NCI-H2081 (cell line): ENCODE measurements at regions not wholly inside any gene's neighbourhood (a gene's known extent, or its start where the extent isn't known, plus 50 kb on each side); places are given as distances from the start of the nearest gene placed in this dataset.
A peak's percentile ranks its signal among the peaks of the same experiment; 100 is the strongest.
"Not testable (repeated sequence)": the region's sequence is repeated elsewhere in the genome, so short reads cannot be mapped to it uniquely, and the experiment has no call there.

Source experiments
- DNase-seq, 2 experiments: peaks; one replicate each; lab custom pipeline; 2025; lab: John Stamatoyannopoulos, UW

DNA sequence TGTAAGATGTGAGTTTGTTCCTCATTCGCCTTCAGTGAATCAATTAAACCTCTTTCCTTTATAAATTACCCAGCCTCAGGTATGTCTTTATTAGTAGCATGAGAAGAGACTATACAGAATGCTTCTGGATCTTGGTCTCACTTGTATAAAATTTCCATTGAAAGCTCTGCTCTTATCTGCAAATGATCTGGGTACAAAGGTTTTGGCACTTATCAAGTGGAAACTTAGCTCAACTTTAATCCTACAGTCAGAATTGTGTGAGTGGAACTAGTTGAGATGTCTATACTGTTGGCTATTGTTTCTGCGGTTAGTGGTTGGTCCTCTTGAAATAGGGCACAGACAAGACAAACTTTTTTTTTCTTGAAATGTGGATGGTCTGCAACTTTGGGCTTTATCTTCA lies 71.2 kb upstream of the CHORDC1 start:
- DNase-seq, result no peak

DNA sequence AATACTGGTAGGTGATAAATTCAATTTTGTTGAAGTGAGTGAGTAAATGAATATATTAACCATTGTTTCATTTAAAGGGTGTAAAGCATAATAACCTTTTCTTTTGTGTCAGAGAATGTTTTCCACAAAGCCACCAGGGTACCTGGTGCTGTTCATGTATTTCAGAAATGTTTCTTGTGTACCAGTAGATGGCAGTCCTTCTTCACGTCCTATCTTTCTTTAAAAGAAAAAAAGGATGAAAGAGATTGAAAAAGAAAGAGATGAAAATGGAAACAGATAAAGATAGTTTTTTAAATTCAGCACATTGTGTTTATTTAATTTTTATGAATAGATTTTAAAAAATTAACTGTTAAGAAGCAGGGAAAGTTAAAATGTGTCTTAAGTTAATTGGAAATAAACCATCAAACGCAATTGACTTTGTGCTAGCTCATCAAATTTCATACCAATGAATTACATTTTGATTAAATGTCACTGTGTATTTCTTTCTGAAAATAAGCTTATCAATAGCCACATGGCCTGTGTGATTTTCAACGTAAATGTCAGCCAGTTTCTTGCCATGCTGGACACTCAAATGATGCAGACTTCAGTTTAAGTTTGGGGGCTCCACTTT lies 65.5 kb upstream of the CHORDC1 start:
- DNase-seq, result peak; percentile 25 to 32

DNA sequence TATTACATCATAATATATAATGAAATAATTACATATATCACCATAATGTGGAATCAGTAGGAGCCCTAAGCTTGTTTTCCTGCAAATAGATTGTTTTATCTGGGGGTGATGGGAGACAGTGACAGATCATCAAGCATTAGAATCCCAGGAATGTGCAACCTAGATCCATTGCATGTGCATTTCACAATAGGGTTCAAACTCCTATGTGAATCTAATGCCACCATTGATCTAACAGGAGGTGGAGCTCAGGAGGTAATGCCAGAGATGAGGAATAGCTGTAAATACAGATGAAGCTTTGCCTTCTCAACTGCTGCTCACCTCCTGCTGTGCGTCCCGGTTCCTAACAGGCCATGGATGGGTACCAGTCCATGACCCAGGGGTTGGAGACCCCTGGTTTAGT lies 63.8 kb upstream of the CHORDC1 start:
- DNase-seq, result no peak

DNA sequence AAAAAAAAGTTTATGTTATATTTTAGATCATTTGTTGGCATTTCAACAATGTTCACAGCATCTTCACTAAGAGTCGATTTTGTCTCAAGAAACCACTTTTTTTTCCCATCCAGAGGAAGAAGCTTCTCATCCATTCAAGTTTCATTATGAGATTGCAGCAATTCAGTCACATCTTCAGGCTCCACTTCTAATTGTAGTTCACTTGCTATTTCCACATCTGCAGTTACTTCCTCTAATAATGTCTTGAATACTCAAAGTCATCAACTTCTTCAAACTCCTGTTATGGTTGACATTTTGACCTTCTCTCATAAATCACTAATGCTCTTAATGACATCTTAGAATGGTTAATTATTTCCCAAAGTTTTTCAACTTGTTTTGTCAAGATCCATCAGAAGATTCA lies 61.3 kb upstream of the CHORDC1 start:
- DNase-seq, result no peak

DNA sequence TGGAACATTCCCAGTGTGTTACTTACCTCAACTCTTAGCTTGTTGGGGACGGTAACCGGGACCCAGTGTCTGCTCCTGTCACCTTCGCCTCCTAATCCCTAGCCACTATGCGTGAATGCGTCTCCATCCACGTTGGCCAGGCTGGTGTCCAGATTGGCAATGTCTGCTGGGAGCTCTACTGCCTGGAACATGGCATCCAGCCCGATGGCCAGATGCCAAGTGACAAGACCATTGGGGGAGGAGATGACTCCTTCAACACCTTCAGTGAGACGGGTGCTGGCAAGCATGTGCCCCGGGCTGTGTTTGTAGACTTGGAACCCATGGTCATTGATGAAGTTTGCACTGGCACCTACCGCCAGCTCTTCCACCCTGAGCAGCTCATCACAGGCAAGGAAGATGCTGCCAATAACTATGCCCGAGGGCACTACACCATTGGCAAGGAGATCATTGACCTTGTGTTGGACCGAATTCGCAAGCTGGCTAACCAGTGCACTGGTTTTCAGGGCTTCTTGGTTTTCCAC lies 59.8 kb upstream of the CHORDC1 start:
- not testable (repeated sequence) for DNase-seq

DNA sequence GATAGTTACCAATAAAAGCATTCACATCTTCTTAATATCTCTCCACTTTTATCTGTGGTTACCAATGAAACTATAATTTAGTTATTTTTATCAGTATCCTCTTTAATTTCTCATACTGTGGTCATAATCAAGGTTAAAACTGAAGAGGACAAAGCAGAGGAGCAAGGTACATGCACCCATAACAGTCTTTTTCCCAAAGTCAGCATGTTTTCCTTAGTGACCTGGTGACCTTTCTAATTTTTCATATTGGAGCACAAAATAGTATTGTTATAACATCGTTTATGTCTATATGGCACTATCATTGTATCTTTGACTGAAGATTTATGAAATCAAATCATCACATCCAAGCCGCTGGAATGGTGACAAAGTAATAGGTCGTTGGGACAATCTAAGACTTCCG lies 51.5 kb upstream of the CHORDC1 start:
- no peak for DNase-seq
